Right renal pelvis (tissue), 4 donors: ENCODE measurements at regions not wholly inside any gene's neighbourhood (a gene's known extent, or its start where the extent isn't known, plus 50 kb on each side); places are given as distances from the start of the nearest gene placed in this dataset.

ENCODE experiments used
- DNase-seq, 4 donors: peaks; one replicate each; pipeline ENCODE4 v3.0.0-alpha.2; 2013; ENCODE audit warnings: low read depth in 4 of 4, low spot score in 3 of 4, missing footprints in 1 of 4

DNA sequence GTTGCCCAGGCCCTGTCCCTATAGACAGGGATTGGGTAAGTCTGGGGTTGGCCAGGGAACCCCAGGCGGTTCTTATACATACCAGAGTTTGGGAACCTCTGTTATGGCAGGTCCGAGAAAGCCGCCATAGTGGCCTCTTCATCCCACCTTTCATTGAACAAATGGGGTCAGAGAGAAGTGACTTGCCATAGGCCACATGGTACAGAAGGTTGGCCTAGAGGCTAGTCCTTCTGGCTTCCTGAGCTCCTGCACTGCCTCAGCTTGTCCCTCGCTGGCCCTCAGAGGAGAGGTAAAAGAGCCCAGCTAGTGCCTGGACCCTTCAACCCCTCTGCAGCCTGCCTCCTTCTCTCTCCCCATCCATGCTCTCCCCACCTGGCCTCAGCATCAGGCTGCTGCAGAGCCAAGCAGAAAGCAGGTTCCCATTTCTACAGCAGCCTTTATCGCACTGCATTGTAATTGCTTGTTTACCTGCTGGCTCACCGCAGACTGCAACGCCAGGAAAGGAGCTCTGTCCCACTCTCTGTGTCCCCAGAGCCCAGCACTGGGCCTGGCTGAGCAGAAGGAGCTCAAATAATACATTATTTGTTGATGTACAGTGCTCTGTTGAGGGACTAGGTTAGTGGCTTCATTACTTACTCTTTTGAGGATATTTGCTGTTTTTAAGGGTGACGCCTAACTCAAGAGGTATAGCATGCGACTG is 103.6 kb downstream of the TRIM29 start:
- no peak for DNase-seq

DNA sequence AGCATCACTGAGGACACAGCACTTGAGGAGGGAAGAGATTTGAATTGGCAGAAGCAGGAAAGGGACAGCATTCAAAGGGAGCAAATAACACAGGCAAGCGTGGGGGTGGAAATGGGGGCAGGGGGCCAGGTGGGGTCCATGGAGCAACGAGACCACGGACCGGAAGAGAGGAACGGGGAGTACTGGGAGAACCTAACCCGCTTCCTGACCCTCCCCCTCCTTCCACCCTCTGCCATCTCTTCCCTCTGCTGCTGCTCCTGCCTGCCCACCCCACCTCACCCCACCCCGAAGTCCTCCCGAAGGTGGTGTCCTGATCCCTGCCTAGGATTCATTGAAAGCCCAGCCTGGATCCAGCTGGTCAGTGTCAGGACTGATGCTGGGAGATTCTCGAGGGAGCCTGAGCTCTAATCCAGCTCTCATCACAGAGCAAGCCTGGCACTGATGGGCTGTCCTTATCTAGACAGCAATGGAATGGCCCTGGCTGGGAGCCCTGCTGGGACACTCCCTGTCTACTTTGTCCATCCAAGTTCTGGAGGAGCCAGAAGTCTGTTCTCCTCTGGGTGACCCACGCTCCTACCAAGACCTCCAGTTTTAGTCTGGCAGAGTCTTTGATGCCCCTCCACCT is 105.0 kb downstream of the TRIM29 start:
- DNase-seq: no peak

DNA sequence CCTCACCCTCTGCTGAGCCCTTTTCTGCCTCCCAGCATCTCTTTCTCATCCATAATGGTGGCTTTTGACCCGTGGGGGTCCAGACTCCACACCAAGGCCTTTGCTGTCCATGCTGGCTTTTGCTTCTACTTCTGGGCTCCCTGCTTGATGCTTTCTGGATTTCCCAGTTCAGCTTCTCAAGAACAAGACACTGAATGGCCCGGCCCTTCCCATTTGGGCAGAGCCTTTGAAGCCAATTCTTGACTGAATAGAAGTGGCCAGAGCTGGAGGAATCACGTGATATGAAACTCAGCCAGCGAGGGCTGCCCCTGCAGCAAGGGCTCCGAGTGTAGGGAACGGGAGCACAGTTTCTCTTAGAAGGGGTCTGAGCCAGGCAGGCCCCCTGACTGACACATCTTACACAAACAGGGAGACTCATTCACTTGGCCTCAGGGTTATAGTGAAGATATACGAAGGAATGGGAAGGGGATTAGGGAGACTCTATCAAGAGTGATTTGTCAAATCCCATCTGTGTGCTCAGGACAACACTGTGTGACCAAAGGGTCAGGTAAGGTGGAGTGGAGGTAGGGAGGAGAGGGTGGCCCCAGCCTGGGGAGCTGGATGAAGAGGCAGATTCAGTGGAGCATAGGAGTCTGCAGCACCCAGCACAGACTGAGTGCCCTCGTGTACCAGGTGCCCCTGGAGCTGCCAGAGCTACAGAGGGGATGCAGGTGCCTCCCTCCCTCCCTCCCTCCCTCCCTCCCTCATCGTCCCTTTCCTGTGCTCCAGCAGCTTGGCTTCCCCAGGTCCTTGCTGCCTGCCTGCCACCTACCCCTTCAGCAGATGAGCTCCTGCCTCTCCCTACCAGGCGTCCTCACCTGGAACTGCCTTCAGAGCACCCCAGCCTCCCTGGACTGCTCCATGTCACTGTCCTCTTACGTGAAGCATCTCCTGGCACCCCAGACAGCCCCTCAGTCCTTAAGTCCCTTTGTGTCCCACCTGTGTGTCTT is 106.0 kb downstream of the TRIM29 start:
- DNase-seq: no peak

DNA sequence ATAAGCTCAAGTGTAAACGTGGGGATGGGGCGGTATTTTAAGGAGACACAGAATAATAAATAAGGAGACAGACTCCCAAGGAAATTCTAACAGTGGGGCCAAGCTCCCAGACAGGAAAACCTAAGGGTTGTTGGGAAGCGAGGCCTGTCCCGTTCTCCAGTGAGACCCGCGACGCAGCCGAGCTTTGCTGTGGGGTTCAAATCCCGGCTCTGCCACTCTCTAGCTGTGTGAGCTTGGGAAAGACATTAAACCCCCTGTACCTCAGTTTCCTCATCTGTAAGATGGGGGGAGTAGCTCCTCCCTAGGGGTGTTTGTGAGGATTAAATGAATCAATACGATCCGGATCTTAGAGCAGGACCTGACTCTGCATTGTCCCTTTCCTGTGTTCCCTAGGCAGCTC is 106.8 kb downstream of the TRIM29 start:
- DNase-seq: no peak

DNA sequence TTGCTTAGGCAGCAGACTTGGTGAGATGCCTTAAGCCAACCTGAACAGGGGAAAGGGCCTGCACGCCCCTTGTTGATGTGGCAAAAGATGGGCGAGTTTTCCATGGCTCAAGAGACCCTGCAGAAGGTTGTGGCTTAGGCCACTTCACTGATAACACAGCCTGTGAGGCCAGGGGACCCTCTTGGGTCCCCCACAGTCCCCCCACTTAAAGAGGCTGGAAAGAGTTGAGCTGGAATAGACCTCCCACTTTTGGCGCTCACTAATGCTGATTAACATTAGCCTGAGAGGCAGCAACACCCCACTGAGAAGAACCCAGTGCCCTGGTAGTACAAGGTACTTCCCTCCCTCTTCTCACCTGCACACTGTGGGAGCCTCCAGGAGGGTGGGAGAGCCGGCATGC is 107.5 kb downstream of the TRIM29 start:
- DNase-seq: no peak

DNA sequence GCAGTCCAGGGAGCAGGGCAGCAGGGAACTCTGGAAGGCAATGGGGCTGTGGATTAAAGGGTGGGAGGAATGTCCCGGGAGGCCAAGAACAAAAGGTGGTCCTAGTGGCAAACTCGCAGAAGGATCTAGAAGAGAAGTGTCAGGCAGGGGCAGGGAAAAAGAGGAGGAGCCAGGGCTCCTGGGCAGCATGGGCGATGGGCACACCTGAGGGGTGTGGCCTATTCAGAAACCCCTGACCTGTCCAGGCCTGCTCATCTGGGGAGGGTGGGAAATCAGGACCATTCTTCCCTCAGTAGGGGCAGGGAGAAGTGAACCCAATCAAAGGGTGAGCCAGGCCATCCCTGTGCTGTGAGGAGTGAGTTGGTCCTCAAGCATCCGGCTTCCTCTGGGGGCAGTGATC is 108.6 kb downstream of the TRIM29 start:
- no peak for DNase-seq

DNA sequence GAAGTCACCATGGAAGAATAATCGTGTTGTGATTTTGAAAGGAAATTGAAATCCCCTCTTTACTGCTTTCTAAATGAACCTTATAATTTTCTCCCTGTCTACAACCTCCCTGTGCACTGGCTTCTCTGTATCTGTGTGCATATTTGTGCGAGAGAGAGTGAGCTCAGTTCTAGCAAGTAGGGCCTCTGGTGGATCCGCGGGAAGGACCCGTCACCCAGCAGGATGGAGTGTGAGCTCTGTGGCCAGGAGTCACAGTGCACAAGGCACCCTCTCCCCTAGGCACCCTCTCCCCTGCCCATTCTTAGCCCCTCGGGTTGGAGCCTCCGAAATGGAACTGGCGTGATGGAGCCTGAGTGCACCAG is 109.0 kb downstream of the TRIM29 start:
- DNase-seq: no peak

DNA sequence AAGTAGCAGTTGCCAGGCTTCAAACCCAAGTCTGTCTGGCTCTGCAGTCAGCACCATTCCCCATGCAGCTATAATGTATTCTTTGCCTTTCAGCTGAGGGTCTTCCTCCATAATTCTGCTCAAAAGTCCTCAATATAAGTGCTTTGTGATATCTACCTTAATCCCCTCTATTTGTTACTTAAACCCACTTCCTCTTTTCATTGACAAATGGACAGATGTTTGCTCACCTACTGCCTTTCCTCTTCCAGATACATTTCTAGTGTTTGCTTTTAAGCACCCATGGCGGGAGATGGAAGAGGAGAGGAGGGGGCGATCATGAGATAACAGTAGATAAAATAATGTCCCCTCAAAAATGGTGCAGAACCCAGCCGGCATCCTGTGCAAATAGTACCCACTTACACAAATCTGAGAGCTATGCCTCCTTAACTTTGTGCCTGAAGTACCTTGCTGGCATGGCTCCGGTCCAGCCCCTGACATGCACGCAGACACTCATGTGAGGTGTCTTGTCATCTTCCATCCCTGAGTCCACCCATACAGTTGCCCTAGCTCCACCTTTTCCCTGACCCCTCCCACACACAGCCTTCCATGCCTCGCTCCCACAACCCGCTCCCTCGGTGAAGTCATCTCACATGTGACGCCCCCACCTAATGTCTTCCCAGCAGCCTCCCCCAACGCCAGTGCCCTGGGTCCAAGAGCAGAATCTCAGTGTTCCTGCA is 109.6 kb downstream of the TRIM29 start:
- DNase-seq: no peak

DNA sequence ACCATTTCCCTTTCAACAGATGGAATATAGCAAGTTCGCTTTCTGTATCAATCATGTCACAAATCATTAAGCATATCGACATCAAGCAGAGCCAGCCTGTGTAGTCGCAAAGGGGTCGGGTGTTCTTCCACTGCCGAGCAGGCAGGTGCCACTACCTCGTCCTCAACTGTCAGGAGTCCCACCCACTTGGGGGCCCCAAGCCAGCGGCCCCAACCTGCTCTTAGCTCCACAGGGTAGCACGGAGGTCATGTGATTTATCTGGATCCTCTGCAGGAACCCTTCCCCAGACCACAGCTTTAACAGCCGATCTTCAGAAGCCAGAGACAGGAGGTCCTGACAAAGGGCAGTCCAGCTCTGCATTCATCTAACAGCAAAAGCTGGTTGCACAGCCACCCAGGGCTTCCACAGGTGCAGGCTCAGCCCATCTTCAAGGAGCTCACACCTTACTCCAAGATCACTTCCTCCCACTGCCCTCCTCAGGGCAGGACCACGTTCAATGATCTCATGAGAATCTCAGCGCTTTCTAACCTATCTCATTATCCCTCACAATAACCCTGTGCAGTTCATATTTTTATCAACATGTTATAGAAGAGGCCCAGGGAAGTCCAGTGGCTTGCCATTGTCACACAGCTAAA is 110.2 kb downstream of the TRIM29 start:
- DNase-seq: no peak

DNA sequence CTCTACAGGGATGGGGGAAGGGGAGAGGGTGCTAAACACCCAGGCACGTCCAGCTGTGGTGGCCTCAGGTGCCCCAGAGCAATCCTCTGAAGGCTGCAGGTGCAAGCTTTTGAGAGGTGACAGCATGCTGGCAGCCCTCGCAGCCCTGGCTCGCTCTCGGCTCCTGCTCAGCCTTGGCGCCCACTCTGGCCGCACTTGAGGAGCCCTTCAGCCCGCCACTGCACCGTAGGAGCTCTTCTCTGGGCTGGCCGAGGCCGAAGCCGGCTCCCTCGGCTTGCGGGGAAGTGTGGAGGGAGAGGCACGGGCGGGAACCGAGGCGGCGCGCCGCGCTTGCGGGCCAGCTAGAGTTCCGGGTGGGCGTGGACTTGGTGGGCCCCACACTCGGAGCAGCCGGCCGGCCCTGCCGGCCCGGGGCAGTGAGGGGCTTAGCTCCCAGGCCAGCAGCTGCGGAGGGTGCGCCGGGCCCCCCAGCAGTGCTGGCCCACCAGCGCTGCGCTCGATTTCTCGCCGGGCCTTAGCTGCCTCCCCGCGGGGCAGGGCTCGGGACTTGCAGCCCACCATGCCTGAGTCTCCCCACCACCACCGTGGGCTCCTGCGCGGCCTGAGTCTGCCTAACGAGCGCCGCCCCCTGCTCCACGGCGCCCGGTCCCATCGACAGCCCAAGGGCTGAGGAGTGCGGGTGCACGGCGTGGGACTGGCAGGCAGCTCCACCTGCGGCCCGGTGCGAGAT is 112.1 kb downstream of the TRIM29 start:
- DNase-seq: no peak

DNA sequence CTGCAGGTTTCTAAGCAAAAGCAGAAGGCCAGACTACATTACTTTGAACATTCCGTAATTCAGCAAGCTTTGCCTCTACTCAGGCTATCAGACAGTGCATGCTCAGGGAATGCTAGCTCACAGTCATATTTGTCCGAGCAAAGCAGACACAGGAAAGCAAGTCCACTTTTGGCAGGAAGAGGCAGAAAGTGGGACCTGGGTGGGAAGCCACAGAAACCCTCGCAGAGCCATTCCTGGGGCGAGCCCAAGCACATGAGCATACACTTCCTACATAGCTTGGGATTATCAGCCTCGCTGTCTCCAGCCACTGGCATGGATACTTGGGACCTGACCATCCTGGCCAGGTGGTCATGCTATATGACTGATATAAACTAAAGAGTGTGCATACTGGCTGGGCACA is 113.3 kb downstream of the TRIM29 start:
- no peak for DNase-seq

DNA sequence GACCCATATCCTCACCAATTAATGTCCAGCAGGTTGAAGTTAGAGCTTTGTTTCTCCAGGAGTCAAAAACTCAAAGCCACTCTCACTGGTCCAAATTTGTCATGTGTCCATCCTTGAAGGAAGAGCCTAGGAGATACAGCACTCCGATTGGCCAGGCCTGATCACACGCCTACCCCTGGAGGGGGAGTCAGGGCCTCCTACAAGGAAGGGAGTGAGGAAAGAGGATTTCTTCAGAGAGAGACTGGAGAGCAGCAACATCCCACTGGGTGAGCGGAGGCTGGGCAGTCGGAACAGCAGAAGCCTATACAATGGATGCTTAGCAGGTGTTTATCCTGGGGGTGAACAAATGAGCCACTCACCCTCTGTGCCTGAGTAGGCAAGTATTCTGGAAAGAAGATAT is 113.9 kb downstream of the TRIM29 start:
- DNase-seq: no peak

DNA sequence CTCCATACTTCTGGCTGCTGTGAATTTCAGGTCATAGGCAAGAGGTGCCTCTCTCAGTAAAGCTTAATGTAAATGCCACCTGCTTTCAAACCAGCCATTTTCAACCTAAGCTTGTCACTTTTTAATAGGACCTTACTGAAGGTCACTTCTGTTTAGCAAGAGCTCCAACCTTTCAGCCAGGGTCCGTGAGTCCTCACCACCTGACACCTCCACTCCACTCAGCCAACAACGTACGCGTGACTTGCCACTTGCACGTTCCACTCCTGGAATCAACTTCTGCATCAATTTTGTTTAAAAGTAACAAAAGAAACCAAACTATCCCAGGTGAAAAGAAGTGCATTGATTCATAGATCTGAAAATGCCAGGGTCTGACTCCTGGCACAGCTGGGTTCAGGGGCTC is 114.4 kb downstream of the TRIM29 start:
- DNase-seq: no peak

DNA sequence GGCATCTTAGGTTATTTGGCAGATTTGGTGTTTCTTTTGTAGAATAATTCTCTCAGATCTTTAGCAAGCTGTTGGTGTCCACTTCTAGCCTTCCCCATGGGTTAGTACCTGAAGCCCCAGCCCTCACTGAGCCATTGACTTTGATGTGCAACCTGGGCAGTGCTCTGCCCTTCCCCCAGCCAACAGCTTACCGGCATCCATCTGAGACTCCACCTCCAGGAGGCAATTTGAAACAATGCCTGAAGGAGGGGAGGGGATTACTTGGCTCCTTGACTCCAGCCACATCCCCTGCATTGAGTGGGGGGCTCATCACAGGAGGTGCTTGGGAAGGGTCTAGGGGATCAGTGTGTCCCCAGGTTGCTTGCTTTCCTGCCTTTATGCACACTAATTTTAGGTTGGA is 114.8 kb downstream of the TRIM29 start:
- DNase-seq: no peak

DNA sequence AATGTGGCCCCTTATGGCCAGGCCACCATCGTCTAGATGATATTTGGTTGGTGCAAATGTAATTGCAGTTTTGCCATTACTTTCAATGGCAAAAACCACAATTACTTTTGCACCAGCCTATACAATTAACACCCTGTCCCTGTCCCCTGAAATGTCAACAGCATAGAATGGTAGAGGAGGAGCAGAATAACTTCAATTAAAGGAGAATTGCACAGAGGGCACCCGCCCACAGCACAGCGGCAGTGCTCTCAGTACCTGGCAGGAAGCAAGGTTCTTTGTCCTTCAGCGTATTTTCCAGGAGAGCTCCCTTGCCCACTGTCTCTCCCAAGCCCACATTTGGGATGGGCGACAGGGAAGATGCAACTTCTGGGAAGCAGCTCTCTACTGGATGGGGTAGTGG is 115.3 kb downstream of the TRIM29 start:
- DNase-seq: no peak

DNA sequence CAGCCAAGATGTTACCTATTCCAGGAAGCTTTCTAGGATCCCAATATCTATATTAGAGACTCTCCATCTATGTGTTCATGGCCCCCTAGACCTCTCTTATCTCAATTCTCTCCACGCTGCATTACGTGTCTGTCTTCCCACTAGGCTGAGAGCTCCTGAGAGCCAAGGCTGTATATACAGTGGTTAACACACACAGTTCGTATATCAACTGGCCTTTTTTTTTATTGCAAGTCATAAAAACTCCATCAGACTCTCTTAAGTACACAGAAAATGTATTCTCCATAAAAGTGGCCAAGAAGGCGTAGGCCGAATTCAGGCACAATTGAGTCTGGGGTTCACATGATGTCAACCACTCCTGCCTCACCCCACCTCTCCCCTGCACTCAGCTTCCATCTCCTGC is 115.9 kb downstream of the TRIM29 start:
- DNase-seq: no peak

DNA sequence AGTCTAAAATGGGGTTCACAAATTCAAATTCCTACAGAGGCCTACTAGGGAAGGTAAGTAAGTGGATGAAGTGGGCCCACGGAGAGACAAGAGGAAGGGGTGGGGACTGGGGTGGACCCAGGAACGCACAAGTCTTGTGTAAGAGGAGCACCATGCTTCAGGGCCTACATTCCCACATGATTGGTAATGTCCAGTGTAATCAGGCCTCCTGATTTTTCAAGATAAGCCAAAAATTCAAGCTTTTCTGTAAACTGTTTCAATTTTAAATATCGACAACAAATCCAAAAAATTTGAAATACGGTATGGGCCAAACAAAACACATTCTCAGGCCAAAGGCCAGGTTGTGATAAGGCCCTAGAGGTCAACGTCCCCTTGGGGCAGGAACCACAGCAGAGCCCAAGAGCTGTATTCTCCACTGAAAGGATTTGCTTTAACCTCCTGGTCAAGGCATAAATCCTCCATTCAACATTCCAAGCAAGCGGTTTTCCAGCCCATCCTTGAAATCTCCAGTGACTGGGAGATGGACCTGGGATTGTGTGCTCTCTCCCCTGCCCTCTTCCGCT is 116.4 kb downstream of the TRIM29 start:
- DNase-seq: no peak

DNA sequence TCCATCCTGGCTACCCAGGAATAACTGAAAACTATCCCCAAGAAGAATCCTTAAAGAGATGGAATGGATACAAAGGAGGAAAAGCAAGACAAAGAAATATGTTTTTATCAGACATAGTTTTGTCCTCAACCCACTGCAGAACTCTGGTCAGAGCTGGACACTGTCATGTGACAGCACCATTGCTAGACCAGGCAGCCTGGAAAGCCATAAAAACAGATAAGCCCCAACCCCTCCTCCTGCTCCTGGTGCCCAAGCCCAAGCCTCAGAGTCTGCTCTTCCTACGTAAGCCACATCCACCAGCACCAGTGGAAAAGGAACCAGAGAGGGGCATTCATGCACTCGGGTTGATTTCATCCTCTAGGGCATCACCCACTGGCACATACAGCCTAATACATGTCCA is 116.9 kb downstream of the TRIM29 start:
- no peak for DNase-seq

DNA sequence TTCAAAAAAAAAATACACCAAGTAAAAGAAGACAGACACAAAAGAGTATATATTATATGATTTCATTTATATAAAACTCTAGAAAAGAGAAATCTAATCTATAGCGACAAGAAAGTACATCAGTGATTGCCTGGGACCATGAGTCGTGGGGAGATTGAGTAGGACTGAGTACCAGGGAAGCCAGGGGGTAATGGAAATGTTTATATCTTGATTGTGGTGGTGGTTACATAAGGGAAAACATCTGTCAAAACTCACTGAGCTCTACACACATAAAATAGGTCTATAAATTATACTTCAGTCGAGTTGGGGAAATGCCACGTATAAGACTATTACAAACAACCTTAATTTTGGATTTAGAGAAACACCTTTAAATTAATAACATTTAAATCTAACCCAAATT is 117.4 kb downstream of the TRIM29 start:
- no peak for DNase-seq

DNA sequence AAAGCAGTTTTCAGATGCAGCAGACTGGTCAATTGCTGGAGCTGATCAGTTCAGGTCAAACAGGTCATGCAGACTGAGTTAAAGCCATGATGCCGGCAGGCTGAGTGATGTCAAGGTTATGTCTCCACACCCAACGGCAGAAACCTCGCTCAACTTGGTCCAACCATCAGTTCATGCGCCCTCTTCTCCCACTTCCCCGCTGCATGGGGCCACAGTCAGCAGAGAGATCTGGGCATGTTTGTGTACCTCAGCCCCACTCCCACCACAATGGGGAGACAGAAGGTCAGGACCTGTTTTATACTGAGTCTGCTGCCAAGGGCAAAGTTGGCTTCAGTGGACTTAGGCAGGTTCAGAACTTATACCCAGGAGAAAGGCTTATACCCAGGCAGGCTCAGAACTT is 118.7 kb downstream of the TRIM29 start:
- no peak for DNase-seq
